ENCODE measurements at regions not wholly inside any gene's neighbourhood (a gene's known extent, or its start where the extent isn't known, plus 50 kb on each side); places are given as distances from the start of the nearest gene placed in this dataset.
A peak's percentile ranks its signal among the peaks of the same experiment; 100 is the strongest.

DNA sequence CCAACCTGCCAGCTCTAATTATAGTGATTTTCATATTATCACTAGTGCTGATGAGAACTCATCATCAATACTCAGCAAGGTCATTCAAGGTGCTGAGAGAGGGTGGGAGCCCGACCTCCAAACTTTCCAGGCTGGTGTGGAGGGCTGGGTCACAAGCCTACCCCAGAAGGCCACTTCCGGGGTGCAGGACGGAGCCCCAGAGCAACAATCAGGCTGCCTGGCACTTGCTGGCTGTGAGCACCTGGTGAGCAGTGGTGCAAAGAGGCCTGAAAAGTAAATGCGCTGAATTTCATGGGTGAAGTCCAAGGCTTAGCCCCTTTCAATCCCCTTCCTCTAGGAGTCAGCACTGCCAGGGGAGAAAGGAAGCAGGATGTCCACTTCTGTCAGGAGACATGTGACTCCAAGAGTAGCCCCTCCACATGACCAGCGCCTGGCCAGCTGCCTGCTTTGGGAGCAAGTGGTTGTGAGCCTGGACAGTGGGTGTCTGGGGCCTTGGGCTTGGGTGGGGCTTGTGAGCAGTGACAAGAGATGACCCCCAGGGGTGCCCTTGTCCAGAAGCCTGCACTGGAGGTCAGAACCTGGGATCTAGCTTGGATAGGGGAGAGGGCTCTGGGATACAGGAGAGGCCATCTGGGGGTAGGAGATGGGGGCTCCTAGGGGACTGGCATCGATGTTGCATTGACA, 165.0 kb upstream of the TLE3 start:
- no peak for DNase-seq (ENCODE audit: low read depth)

GRCh38 chr15:70262171-70262570, 164.5 kb upstream of the TLE3 start:
- DNase-seq (ENCODE audit: low read depth), result no peak

- DNase-seq (ENCODE audit: low read depth), result no peak
Observed at GRCh38 chr15:70261083-70261482, 163.4 kb upstream of the TLE3 start.

DNA sequence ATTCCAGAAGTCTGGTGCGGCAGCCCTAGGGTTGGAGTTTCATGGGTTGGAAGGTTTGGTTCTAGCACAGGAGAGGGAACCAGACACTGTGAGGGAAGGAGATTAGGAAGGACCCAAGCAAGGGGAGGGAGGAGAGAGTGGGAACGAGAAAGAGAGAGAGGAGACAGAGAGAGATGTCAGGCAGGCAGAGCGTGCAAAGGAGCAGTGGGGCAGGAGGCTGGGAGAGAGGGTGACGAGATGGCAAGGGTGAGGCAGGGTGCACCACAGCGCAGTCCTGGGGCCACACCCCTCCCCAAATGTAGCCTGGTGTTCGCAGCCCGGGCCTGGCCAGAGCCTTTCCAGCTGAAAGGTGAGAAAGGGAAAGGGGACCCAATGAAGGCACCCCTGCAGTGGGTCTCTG, 162.9 kb upstream of the TLE3 start:
- DNase-seq (ENCODE audit: low read depth), result no peak

- DNase-seq (ENCODE audit: low read depth), result no peak
Observed at GRCh38 chr15:70259640-70260508, 162.2 kb upstream of the TLE3 start.

GRCh38 chr15:70259028-70259424, 161.3 kb upstream of the TLE3 start:
- DNase-seq (ENCODE audit: low read depth), result peak; percentile 76

- DNase-seq (ENCODE audit: low read depth), result no peak
Observed at GRCh38 chr15:70258369-70259027, 160.8 kb upstream of the TLE3 start.

DNA sequence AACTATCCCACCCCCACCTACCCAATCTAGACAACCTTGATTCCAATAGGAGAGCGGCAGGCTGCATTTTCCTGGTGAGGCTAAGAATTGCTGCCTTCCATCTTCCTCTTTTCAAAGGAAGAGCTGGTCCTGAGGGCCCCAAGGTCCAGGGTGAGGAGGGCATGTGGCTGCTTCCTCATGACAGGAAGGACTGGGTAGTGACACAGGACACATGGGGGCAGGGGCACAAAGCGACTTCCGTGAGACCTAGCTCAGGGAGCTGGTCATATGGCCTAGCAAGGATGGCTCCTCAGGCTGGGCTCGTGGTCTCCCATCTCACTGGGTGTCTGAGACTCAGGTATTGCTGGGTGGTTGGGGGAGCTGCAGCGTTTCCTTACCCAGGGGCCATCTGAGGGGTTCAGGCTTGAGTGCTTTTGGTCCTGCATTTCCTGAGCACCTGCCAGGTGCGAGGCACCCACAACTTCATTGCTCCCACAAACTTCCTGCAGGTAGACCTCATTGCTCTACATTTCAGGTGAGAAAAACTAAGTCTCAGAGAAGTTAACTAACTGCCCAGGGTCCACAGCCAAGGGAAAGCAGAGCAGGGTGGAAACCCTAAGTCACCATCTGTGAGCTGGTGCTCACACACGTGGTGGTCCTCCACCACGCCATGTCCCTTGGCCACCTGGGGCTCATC, 160.0 kb upstream of the TLE3 start:
- DNase-seq (ENCODE audit: low read depth), result no peak

DNA sequence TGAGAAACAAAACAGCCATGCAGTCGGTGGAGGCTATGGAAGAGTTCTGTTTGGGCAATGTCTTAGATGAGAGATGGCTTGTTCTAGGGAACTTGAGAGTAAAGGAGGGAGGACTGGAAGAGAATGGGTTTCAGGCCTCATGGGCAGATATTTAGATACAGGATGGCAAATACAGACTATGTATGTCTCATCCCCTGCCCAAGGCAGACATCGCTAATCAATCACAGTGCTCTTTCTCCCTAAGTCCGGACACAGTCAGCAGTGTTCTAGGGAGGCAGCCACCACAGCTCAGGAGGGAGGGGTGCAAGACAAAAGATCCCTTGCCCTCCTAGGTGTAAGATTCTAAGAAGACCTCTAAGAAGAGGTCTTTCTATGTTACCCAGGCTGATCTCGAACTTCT, 159.3 kb upstream of the TLE3 start:
- no peak for DNase-seq (ENCODE audit: low read depth)

GRCh38 chr15:70254311-70254869, 156.7 kb upstream of the TLE3 start:
- no peak for DNase-seq (ENCODE audit: low read depth)

- no peak for DNase-seq (ENCODE audit: low read depth)
Observed at GRCh38 chr15:70253461-70254156, 155.9 kb upstream of the TLE3 start.

DNA sequence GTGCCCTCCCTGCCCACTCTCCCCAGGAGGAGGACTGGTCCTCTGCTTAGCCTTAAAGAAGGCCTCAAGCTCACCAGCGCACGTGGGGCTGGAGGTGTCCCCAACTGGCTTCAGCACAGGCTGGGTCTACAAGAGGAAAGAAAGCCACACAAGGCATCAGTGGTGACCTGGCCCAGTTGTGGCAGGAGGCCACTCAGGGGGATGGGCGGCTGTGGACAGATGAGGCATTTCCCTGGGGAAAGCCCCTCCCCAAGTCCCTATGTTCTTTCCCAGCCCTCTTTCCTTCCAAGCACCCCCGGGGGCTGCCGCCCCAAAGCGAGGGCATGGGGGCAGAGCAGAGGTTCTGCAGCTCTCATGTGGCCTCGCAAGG, 155.2 kb upstream of the TLE3 start:
- DNase-seq (ENCODE audit: low read depth), result no peak

GRCh38 chr15:70252056-70252950, 154.6 kb upstream of the TLE3 start:
- no peak for DNase-seq (ENCODE audit: low read depth)

- DNase-seq (ENCODE audit: low read depth), result no peak
Observed at GRCh38 chr15:70251246-70251990, 153.7 kb upstream of the TLE3 start.

DNA sequence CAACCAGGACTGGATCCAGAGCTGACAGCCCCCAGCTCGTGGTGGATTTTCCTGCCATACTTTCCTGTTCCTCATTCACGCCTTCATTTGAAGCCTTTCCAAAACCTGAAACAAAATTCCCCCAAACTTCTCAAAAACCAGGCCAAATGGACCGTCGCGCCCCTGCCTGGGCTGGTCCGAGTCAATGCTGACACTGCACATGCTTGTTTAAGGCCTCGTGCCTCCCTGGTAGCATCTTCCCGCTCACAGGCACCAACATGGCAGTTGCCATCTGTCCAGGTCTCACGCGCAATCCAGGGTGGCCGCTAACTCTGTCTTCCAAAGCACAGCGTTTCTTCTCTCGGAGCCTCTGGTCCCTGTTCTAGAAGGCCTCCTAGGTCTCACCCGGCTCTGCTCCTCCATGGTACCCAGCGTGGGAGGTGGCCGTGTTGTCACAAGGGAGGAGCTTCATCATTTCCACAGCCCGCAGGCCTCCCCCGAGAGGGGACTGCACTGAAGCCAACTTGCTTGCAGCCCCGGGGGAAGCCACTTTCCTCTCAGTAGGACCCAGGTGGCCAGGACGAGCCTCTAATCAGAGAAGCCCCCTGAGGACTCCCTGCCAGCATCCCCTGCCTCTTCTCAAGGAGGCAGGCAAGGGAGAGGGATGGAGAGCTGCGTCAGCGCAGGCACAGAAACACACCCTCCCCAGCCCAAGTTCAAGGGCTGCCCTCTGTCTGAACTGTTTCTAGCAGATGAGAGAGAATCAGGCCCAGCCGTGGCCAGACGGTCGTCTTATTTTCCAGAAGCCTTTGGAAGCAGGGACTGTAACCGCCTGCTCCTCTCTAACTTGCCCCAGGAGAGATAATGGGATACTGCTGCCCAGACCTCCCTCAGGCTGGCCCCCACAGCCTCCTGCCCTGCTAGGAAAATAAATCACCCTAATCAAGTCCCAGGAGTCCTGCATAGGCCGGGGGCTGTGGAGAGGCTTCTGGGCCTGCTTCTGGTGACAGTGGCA, 152.8 kb upstream of the TLE3 start:
- DNase-seq (ENCODE audit: low read depth), result no peak

- no peak for DNase-seq (ENCODE audit: low read depth)
Observed at GRCh38 chr15:70249616-70250015, 151.9 kb upstream of the TLE3 start.

DNA sequence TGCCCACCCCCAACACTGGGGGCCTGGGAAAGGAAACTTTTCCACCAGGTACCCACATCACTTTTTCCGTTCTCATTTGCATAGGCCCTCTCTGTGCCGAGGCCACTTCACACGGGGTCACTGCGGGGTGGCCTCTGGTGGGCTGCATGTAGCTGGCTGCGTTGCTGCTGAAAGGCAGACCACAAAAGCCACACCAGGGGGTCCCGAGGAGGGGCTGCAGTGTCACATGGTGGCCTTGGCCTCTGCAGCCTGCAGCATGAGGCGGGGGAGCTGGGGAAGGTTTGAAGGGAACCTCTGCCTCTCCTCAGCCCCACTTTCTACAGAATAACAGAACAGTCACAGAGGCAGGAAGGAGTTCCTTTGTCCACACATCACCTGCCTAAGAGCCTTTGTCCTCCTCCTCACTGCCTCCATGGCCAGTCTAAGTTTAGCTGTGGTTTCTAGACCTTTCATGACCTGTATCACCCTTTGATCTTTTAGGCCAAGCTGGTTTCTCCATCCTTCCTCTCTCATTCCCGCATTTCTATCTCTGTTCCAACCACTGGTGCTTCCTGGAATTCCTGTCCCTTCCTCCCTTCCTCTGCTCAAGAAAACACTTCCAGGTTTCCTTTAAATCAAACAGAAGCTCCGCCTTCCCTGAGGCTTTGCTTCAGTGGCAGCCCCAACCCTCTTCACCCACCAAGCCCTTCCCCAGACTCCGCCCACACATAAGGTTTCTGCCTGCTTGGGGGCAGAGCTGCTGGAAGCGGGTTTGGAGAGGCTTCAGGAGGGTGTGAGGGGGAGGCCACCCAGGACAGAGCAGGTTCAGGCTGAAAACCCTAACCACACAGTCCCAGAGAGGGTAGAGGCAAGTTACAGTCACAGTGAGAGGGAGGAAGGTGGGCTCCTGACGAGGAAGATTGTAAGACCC, 150.7 kb upstream of the TLE3 start:
- DNase-seq (ENCODE audit: low read depth), result no peak

Data from EH (cell line).